Stimulated activated CD4-positive, alpha-beta T cell treated with anti-CD3 and anti-CD28 coated beads, Interleukin-15, amount 100 ng/mL, for 24 hours (primary cell): ENCODE measurements at regions not wholly inside any gene's neighbourhood (a gene's known extent, or its start where the extent isn't known, plus 50 kb on each side); places are given as distances from the start of the nearest gene placed in this dataset.

Experiments
- DNase-seq: peaks from one replicate; pipeline ENCODE4 v3.0.0-alpha.2; 2020

GRCh38 chr2:104656571-104657163, 197.2 kb upstream of the POU3F3 start:
- no peak for DNase-seq

GRCh38 chr2:104658144-104658835, 195.6 kb upstream of the POU3F3 start:
- DNase-seq = peak; percentile 34

GRCh38 chr2:104658904-104659591, 194.9 kb upstream of the POU3F3 start:
- DNase-seq = no peak

- no peak for DNase-seq
Observed at GRCh38 chr2:104660991-104661390, 192.9 kb upstream of the POU3F3 start.

- DNase-seq = no peak
Observed at GRCh38 chr2:104664672-104665071, 189.2 kb upstream of the POU3F3 start.

GRCh38 chr2:104668631-104669030, 185.3 kb upstream of the POU3F3 start:
- DNase-seq = no peak

GRCh38 chr2:104673225-104673624, 180.7 kb upstream of the POU3F3 start:
- no peak for DNase-seq

- no peak for DNase-seq
Observed at GRCh38 chr2:104678181-104678580, 175.7 kb upstream of the POU3F3 start.

- DNase-seq = no peak
Observed at GRCh38 chr2:104685591-104685990, 168.3 kb upstream of the POU3F3 start.

GRCh38 chr2:104687147-104687546, 166.8 kb upstream of the POU3F3 start:
- DNase-seq = no peak

GRCh38 chr2:104690255-104690984, 163.5 kb upstream of the POU3F3 start:
- DNase-seq = no peak

- DNase-seq = no peak
Observed at GRCh38 chr2:104698276-104698675, 155.6 kb upstream of the POU3F3 start.

GRCh38 chr2:104701411-104701911, 152.5 kb upstream of the POU3F3 start:
- no peak for DNase-seq

- DNase-seq = no peak
Observed at GRCh38 chr2:104702031-104702850, 151.7 kb upstream of the POU3F3 start.

GRCh38 chr2:104703669-104704068, 150.2 kb upstream of the POU3F3 start:
- DNase-seq = no peak

- no peak for DNase-seq
Observed at GRCh38 chr2:104704496-104705245, 149.2 kb upstream of the POU3F3 start.

- no peak for DNase-seq
Observed at GRCh38 chr2:104707056-104707455, 146.9 kb upstream of the POU3F3 start.

- no peak for DNase-seq
Observed at GRCh38 chr2:104708967-104709366, 144.9 kb upstream of the POU3F3 start.

- DNase-seq = no peak
Observed at GRCh38 chr2:104716061-104716460, 137.9 kb upstream of the POU3F3 start.

GRCh38 chr2:104733226-104733943, 120.5 kb upstream of the POU3F3 start:
- peak; percentile 43 for DNase-seq
